Neural progenitor cell (in vitro differentiated cells): ENCODE measurements at regions not wholly inside any gene's neighbourhood (a gene's known extent, or its start where the extent isn't known, plus 50 kb on each side); places are given as distances from the start of the nearest gene placed in this dataset.
A peak's percentile ranks its signal among the peaks of the same experiment; 100 is the strongest.

ENCODE experiments used
- DNase-seq: peaks from one replicate; pipeline ENCODE4 v3.0.0-alpha.2; 2016; ENCODE audit warnings: low spot score
- H2AFZ ChIP-seq: fragments of 200-600 bp; sonication (generic); replicated peaks from 2 replicates; pipeline ENCODE4 v1.6.1; 2016; ENCODE audit warnings: antibody characterized with exemption
- H3F3A ChIP-seq: fragments of 200-600 bp; sonication (generic); 2 replicates; pipeline ENCODE4 v1.6.1; 2016; ENCODE audit warnings: antibody characterized with exemption, low read depth
- H3K27ac ChIP-seq: fragments of 200-600 bp; sonication (generic); 2 replicates; pipeline ENCODE4 v1.5.1; 2016; ENCODE audit warnings: mild to moderate bottlenecking
- H3K27me3 ChIP-seq: fragments of 200-600 bp; sonication (generic); 2 replicates; pipeline ENCODE4 v1.6.1; 2016; ENCODE audit warnings: mild to moderate bottlenecking, moderate library complexity
- H3K36me3 ChIP-seq: fragments of 200-600 bp; sonication (generic); 2 replicates; pipeline ENCODE4 v1.5.1; 2016
- H3K4me1 ChIP-seq: fragments of 200-600 bp; sonication (generic); 2 replicates; pipeline ENCODE4 v1.6.1; 2016; ENCODE audit warnings: mixed run types
- H3K4me2 ChIP-seq: fragments of 200-600 bp; sonication (generic); 2 replicates; pipeline ENCODE4 v1.6.1; 2016
- H3K4me3 ChIP-seq: fragments of 200-600 bp; sonication (generic); 2 replicates; pipeline ENCODE4 v1.5.1; 2016
- H3K79me2 ChIP-seq: fragments of 200-600 bp; sonication (generic); 2 replicates; pipeline ENCODE4 v1.6.1; 2016; ENCODE audit warnings: low read depth
- H3K9ac ChIP-seq: fragments of 200-600 bp; sonication (generic); 2 replicates; pipeline ENCODE4 v1.6.1; 2016
- H3K9me3 ChIP-seq: fragments of 200-600 bp; sonication (generic); 2 replicates; pipeline ENCODE4 v1.5.1; 2016; ENCODE audit warnings: low read depth
- H4K20me1 ChIP-seq: fragments of 200-600 bp; sonication (generic); 2 replicates; pipeline ENCODE4 v1.6.1; 2016; ENCODE audit warnings: low read depth
- H3K27ac Mint-ChIP-seq: 3 replicates; pipeline ENCODE4 v1.8.0; 2021; ENCODE audit warnings: mixed read lengths
- H3K27me3 Mint-ChIP-seq: 2 replicates; pipeline ENCODE4 v1.8.0; 2022; ENCODE audit warnings: low read depth, mild to moderate bottlenecking, inconsistent platforms, moderate library complexity, mixed read lengths; ENCODE audit not compliant: insufficient read depth
- H3K36me3 Mint-ChIP-seq: 3 replicates; pipeline ENCODE4 v1.8.0; 2021; ENCODE audit warnings: mixed read lengths
- H3K4me1 Mint-ChIP-seq: 3 replicates; pipeline ENCODE4 v1.8.0; 2021; ENCODE audit warnings: mixed read lengths
- H3K4me3 Mint-ChIP-seq: 3 replicates; pipeline ENCODE4 v1.8.0; 2021; ENCODE audit warnings: mild to moderate bottlenecking, moderate library complexity, mixed read lengths
- H3K9me3 Mint-ChIP-seq: 3 replicates; pipeline ENCODE4 v1.8.0; 2020; ENCODE audit warnings: mixed read lengths
- EZH2 ChIP-seq: fragments of 200-600 bp; sonication (generic); IDR thresholded peaks from 2 replicates; pipeline ENCODE4 v1.6.1; 2017; ENCODE audit warnings: antibody characterized with exemption, mild to moderate bottlenecking, moderate library complexity
- EZH2phosphoT487 ChIP-seq: fragments of 200-600 bp; sonication (generic); IDR thresholded peaks from 2 replicates; pipeline ENCODE4 v1.6.1; 2017; ENCODE audit warnings: antibody characterized with exemption
- TF ChIP-seq, protein P1 (sequence below): fragments of 200-600 bp; sonication (generic); IDR thresholded peaks from 2 replicates; pipeline ENCODE4 v1.5.1; 2017; ENCODE audit warnings: antibody characterized with exemption, mild to moderate bottlenecking

DNA sequence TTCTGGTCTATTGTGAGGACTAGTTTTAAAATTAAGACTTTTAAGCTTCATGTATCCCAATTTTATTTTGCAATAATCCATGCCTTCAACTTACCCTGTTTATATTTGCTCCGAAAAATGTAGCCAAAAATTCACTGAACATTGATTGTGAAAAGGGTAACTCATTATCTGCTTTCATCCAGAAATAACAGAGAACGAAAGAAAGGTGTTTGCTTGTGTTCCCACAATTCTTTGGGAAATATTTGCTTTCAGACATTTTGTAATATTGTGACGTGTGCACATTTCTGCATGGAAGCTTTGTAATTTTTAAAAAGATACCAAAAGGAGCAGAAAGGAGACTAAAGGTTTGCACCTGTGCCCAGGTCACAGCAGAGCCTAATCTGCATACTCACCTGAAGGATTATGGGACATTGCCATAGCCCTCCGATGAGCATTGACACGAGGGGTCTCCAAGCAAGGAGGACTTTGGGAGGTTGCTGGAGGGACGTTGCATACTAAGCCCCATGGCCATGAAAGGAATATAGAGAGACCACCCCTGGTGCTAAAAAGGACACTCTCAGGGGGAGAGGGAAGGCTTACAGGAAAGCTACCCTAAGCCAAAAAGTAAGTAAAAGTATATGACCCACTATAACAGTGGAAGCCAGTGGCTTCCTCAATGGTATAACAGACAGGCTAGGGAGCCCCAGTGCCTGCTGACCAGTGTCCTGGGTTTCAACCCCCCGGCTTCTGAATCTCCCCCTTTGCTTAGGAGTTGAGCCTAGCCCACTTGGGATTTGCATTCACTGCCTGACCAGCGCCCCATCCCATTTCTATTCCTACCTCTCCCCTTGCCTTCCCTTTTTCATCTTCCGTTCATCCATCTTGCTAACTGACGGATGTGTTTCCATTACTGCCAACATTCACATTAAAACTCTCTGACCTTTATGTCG is 148.6 kb upstream of the ZC3H12A start:
- no peak for DNase-seq
- no peak for TF ChIP-seq EZH2phosphoT487
- Histone ChIP-seq H3K27ac (no peak overlapping the region), H3K36me3 (no peaks in the 10 kb centered on the region), H4K20me1 (no peaks in the 10 kb centered on the region), H3K9me3 (no peaks in the 10 kb centered on the region), H3F3A (peaks cover 22% of the 10 kb centered on the region), H3K27me3 (no peaks in the 10 kb centered on the region), H3K4me3 (no peak overlapping the region), H3K4me2 (no peak overlapping the region), H3K79me2 (no peaks in the 10 kb centered on the region), H3K4me1 (no peaks in the 10 kb centered on the region), H3K9ac (no peak overlapping the region), H2AFZ (no peak overlapping the region)
- H3K27me3 Mint-ChIP-seq: peaks cover 11% of the 10 kb centered on the region
- H3K36me3 Mint-ChIP-seq: no peaks in the 10 kb centered on the region
- no peak overlapping the region for H3K27ac Mint-ChIP-seq
- H3K9me3 Mint-ChIP-seq: peaks cover 14% of the 10 kb centered on the region
- no peaks in the 10 kb centered on the region for H3K4me1 Mint-ChIP-seq
- no peak overlapping the region for H3K4me3 Mint-ChIP-seq

DNA sequence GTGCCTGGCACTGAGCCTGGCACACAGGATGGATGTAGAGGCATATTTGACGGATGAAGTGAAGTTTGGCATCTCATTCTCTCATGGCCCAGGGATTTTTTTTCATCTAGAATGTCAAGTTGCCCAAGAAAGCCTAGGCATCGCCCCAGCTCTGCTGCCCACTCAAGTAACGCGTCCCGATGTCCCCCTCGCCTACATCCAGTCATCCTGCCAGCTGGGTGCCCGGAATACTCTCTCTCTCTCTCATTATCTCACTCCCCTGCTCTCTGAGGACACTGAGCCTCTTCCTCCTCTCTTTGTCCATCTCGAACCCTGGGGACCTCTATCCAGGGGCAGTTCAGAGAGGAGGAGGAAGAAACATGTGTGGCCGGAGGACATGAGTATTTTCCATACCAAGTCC is 142.3 kb upstream of the ZC3H12A start:
- Histone ChIP-seq H3K9ac (no peak overlapping the region), H3F3A (no peaks in the 10 kb centered on the region), H2AFZ (no peak overlapping the region), H3K4me1 (no peaks in the 10 kb centered on the region), H3K36me3 (no peaks in the 10 kb centered on the region), H3K9me3 (no peaks in the 10 kb centered on the region), H3K27me3 (no peaks in the 10 kb centered on the region), H4K20me1 (no peaks in the 10 kb centered on the region), H3K27ac (no peak overlapping the region), H3K79me2 (no peaks in the 10 kb centered on the region), H3K4me3 (no peak overlapping the region), H3K4me2 (no peak overlapping the region)
- H3K9me3 Mint-ChIP-seq: no peaks in the 10 kb centered on the region
- H3K27me3 Mint-ChIP-seq: peaks cover 20% of the 10 kb centered on the region
- H3K4me1 Mint-ChIP-seq: no peaks in the 10 kb centered on the region
- DNase-seq: no peak
- TF ChIP-seq EZH2 (no peak), EZH2phosphoT487 (no peak)
- TF ChIP-seq, protein P1, sequence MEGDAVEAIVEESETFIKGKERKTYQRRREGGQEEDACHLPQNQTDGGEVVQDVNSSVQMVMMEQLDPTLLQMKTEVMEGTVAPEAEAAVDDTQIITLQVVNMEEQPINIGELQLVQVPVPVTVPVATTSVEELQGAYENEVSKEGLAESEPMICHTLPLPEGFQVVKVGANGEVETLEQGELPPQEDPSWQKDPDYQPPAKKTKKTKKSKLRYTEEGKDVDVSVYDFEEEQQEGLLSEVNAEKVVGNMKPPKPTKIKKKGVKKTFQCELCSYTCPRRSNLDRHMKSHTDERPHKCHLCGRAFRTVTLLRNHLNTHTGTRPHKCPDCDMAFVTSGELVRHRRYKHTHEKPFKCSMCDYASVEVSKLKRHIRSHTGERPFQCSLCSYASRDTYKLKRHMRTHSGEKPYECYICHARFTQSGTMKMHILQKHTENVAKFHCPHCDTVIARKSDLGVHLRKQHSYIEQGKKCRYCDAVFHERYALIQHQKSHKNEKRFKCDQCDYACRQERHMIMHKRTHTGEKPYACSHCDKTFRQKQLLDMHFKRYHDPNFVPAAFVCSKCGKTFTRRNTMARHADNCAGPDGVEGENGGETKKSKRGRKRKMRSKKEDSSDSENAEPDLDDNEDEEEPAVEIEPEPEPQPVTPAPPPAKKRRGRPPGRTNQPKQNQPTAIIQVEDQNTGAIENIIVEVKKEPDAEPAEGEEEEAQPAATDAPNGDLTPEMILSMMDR: no peak
- no peak overlapping the region for H3K27ac Mint-ChIP-seq
- H3K36me3 Mint-ChIP-seq: no peaks in the 10 kb centered on the region
- H3K4me3 Mint-ChIP-seq: no peak overlapping the region

GRCh38 chr1:37338658-37339057 is 135.7 kb upstream of the ZC3H12A start:
- H3K27ac ChIP-seq: no peak overlapping the region
- H3K4me1 ChIP-seq: no peaks in the 10 kb centered on the region
- no peak for DNase-seq
- H2AFZ ChIP-seq: no peak overlapping the region
- no peak overlapping the region for H3K27ac Mint-ChIP-seq
- H3K4me1 Mint-ChIP-seq: no peaks in the 10 kb centered on the region
- no peaks in the 10 kb centered on the region for H3F3A ChIP-seq
- H3K79me2 ChIP-seq: no peaks in the 10 kb centered on the region
- TF ChIP-seq EZH2phosphoT487 (no peak), EZH2 (no peak)
- TF ChIP-seq, protein P1: no peak
- H3K9me3 Mint-ChIP-seq: no peaks in the 10 kb centered on the region
- no peaks in the 10 kb centered on the region for H3K9me3 ChIP-seq
- no peaks in the 10 kb centered on the region for H3K27me3 ChIP-seq
- H3K27me3 Mint-ChIP-seq: peaks cover 10% of the 10 kb centered on the region
- H4K20me1 ChIP-seq: no peaks in the 10 kb centered on the region
- H3K4me3 ChIP-seq: no peak overlapping the region
- H3K4me3 Mint-ChIP-seq: no peak overlapping the region
- no peaks in the 10 kb centered on the region for H3K36me3 Mint-ChIP-seq
- H3K9ac ChIP-seq: no peak overlapping the region
- no peaks in the 10 kb centered on the region for H3K36me3 ChIP-seq
- H3K4me2 ChIP-seq: no peak overlapping the region

DNA sequence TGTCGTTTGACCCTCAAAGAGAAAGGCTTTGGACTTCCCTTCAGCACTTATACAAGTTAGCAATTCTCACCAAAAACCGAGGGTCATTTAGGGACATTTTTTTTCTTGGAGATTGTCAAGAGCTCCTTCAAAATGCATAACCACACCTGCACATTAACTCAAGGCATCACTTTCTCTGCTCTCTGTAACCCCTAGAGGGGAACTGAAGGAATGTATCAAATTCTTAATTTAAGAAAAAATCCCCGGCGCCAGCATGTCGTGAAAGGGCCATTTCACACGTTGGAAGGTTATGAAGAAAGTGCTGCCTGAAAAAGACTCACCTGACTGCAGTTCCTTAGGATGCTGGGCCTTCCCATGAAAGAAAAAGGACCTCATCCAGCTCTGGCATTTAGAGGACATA is 131.6 kb upstream of the ZC3H12A start:
- no peaks in the 10 kb centered on the region for H4K20me1 ChIP-seq

More for the DNA sequence above, 131.6 kb upstream of the ZC3H12A start:
- TF ChIP-seq EZH2phosphoT487: no peak
- TF ChIP-seq, protein P1: peak; percentile 24
- Histone ChIP-seq H2AFZ (no peak overlapping the region), H3K27me3 (no peaks in the 10 kb centered on the region), H3K4me2 (no peak overlapping the region), H3K79me2 (no peaks in the 10 kb centered on the region), H3K36me3 (no peaks in the 10 kb centered on the region), H3K9ac (no peak overlapping the region), H3K9me3 (no peaks in the 10 kb centered on the region), H3K4me1 (peaks cover 5% of the 10 kb centered on the region), H3K27ac (no peak overlapping the region), H3K4me3 (no peak overlapping the region), H3F3A (no peaks in the 10 kb centered on the region)
- H3K4me1 Mint-ChIP-seq: peaks cover 6% of the 10 kb centered on the region
- DNase-seq: peak; percentile 27
- H3K27me3 Mint-ChIP-seq: peaks cover 13% of the 10 kb centered on the region
- no peak overlapping the region for H3K27ac Mint-ChIP-seq
- no peaks in the 10 kb centered on the region for H3K9me3 Mint-ChIP-seq
- H3K36me3 Mint-ChIP-seq: no peaks in the 10 kb centered on the region
- H3K4me3 Mint-ChIP-seq: no peak overlapping the region
